Colonic mucosa (tissue), 4 donors: ENCODE measurements at regions not wholly inside any gene's neighbourhood (a gene's known extent, or its start where the extent isn't known, plus 50 kb on each side); places are given as distances from the start of the nearest gene placed in this dataset.

Experiments used
- DNase-seq: peaks from one replicate; pipeline ENCODE4 v3.0.0-alpha.2; 2020
- H3K27ac ChIP-seq: fragments of 200-600 bp; one replicate; pipeline ENCODE4 v1.8.0; 2021
- H3K27me3 ChIP-seq: fragments of 200-600 bp; one replicate; pipeline ENCODE4 v1.8.0; 2021
- H3K36me3 ChIP-seq: fragments of 200-600 bp; one replicate; pipeline ENCODE4 v1.8.0; 2021
- H3K4me1 ChIP-seq: fragments of 200-600 bp; one replicate; pipeline ENCODE4 v1.8.0; 2021; ENCODE audit warnings: mild to moderate bottlenecking
- H3K4me3 ChIP-seq: fragments of 200-600 bp; one replicate; pipeline ENCODE4 v1.8.0; 2021
- H3K9ac ChIP-seq, 2 donors: one replicate each; pipeline ENCODE4 v1.7.0; 2013; ENCODE audit warnings: control low read depth in 2 of 2, low read depth in 2 of 2, low read length in 2 of 2
- H3K9me3 ChIP-seq: fragments of 200-600 bp; one replicate; pipeline ENCODE4 v1.8.0; 2021
- intact Hi-C: fragments of 100-400 bp; cut with DNase I; formaldehyde crosslinking; loops from one replicate; pipeline ENCODE4 v1.14.1; 2022
- TF ChIP-seq, protein P1 (sequence below): fragments of 200-600 bp; IDR thresholded peaks from one replicate; pipeline ENCODE4 v1.8.0; 2022; ENCODE audit warnings: antibody characterized with exemption, mild to moderate bottlenecking
- donor health status: healthy.
- donor health status: DM: no; HTN: no; CAD: no.
- donor health status: DM: no; HTN: no; CAD: no.

DNA sequence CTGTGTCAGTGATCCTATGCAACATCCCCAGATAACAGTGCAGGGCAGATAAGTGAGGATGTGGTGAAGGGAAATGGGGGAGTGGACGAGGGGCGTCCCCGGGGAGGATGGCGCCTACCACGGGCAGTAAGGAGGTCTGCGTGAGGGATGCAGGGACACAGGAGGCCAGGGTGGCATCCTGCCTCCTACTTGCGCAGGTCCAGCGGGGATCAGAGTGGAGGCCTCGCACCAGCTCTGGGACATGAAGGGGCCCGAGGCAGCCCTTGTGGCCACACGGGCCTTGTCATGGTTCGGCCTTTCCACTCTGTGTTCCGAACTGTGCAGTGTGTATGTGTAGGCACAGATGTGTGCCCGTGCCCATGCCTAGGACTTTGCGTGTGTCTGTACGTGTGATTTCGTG, 1227.5 kb downstream of the BRD1 start:
- Histone ChIP-seq H3K9me3 (no peaks in the 10 kb centered on the region), H3K4me3 (no peak overlapping the region), H3K27me3 (no peaks in the 10 kb centered on the region), H3K4me1 (no peaks in the 10 kb centered on the region), H3K27ac (no peak overlapping the region), H3K9ac (no peak overlapping the region), H3K36me3 (no peaks in the 10 kb centered on the region)
- intact Hi-C loops, result no loop called here
- TF ChIP-seq, protein P1, sequence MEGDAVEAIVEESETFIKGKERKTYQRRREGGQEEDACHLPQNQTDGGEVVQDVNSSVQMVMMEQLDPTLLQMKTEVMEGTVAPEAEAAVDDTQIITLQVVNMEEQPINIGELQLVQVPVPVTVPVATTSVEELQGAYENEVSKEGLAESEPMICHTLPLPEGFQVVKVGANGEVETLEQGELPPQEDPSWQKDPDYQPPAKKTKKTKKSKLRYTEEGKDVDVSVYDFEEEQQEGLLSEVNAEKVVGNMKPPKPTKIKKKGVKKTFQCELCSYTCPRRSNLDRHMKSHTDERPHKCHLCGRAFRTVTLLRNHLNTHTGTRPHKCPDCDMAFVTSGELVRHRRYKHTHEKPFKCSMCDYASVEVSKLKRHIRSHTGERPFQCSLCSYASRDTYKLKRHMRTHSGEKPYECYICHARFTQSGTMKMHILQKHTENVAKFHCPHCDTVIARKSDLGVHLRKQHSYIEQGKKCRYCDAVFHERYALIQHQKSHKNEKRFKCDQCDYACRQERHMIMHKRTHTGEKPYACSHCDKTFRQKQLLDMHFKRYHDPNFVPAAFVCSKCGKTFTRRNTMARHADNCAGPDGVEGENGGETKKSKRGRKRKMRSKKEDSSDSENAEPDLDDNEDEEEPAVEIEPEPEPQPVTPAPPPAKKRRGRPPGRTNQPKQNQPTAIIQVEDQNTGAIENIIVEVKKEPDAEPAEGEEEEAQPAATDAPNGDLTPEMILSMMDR, result no peak
- no peak for DNase-seq

DNA sequence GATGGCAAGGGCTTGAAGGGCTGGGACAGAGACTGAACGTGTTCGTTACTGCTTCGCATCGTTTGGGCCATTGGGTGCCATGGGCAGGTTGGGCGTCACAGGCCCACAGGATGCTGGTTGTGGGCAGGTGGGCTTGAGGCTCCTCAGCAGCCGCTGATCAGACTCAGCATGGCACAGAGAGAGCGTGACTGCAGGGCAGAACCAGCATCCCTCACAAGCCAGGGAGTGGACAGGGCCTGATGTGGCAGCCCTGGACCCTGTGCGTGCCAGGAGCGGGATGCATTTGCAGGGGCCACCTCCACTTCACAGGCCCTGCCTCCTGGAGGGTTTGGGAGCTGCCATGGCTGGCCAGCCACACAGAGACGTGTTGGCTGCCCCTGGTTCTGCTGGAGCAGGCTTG, 1228.3 kb downstream of the BRD1 start:
- Histone ChIP-seq H3K9ac (no peak overlapping the region), H3K4me1 (no peaks in the 10 kb centered on the region), H3K27ac (no peak overlapping the region), H3K27me3 (no peaks in the 10 kb centered on the region), H3K36me3 (no peaks in the 10 kb centered on the region), H3K4me3 (no peak overlapping the region), H3K9me3 (no peaks in the 10 kb centered on the region)
- DNase-seq, result no peak
- TF ChIP-seq, protein P1, result no peak
- intact Hi-C loops, result no loop called here

DNA sequence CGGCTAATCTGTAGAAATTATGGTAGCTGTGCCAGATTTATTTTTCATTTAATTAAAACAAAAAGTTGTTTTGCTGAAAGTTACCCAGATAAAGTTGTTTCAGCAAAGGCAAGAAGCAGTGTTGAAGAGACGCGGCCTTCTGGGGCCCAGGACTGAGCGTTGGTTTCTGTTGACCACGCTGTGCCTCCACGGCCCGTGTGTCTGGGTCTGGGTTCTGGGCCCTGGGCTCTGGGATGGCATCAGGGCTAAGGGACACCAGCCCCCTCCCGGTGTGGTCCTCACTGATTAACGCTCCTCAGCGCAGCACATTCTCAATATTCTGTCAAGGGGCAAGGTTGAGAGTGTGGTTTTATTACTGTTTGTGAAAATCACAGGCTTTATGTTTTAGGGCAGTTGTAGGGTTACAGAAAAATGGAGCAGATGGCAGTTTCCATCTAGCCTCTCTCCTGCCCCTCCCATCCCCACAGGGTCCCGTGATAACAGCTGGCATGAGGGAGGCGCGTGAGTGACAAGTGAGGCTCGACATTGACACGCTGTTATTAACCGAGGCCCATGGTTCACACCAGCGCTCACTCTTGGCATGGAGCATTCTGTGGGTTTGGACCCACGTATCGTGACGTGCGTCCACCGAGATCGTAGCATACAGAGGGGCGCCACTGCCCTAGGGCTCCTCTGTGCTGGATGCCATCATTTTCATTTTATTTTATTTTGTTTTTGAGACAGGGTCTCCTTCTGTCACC, 1231.4 kb downstream of the BRD1 start:
- H3K4me3 ChIP-seq, result no peak overlapping the region
- intact Hi-C loops, result no loop called here
- no peaks in the 10 kb centered on the region for H3K4me1 ChIP-seq
- no peak for DNase-seq
- H3K9ac ChIP-seq, result no peak overlapping the region
- TF ChIP-seq, protein P1, result no peak
- no peaks in the 10 kb centered on the region for H3K36me3 ChIP-seq
- no peaks in the 10 kb centered on the region for H3K27me3 ChIP-seq
- no peaks in the 10 kb centered on the region for H3K9me3 ChIP-seq
- H3K27ac ChIP-seq, result no peak overlapping the region

DNA sequence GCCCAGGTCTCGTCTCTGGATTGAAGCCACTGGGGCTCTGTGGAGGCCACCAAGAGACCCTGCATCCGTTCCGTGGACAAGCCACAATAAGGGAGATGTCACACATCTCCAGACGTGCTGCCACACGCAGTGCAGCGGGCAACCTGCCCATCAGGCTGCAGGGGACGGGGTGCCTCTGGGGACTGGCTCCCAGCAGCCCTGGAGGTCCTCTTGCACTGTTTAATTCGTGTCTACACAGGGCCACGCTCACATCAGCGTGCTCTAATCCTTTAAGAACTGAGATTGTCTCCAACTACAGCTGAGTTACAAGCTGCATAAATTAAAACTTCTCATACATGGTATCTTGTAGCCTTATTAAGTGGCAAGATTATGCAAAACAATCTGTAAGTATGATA, 1232.2 kb downstream of the BRD1 start:
- Histone ChIP-seq H3K9me3 (no peaks in the 10 kb centered on the region), H3K27me3 (no peaks in the 10 kb centered on the region), H3K4me1 (no peaks in the 10 kb centered on the region), H3K4me3 (no peak overlapping the region), H3K27ac (no peak overlapping the region), H3K9ac (no peak overlapping the region), H3K36me3 (no peaks in the 10 kb centered on the region)
- TF ChIP-seq, protein P1, result no peak
- intact Hi-C loops, result no loop called here
- DNase-seq, result no peak

DNA sequence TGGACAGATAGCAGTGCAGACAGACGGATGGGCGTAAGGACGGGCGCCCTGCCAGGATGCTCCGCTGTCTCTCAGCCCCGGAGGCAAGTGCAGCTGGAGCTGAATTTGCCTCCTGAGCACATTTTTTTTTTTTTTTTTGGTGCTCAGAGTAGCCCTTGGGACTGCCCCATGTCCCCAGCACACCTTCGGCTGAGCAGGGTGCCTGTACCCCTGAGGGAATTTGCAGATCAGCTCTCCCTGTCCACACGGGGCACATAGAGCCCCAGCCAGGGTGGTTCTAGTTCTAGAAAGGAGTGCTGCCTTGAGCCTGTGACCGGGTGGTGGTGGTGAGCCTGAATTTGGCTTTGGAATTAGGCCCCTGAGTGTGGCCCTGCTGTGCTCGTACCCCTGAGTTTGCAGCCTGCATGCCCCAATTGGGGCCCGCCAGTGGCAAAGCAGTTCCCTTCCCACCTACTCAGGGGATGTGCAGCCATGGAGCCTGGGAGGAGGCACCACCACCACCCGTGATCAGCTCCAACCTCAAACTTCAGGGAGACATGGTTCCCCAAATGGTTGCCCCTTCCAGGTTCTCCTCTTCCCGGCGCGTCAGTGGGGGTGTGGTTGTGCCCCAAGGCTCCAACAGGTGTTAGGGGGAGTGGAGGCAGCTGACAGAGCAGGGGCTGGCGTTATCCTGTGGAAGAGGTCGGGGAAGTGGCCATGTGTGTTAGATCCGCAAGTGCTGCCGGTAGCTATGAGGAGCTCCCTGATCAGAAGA, 1232.7 kb downstream of the BRD1 start:
- H3K4me1 ChIP-seq, result no peaks in the 10 kb centered on the region
- H3K9ac ChIP-seq, result no peak overlapping the region
- no peaks in the 10 kb centered on the region for H3K36me3 ChIP-seq
- no peaks in the 10 kb centered on the region for H3K27me3 ChIP-seq
- TF ChIP-seq, protein P1, result no peak
- intact Hi-C loops, result no loop called here
- no peak for DNase-seq
- H3K4me3 ChIP-seq, result no peak overlapping the region
- no peaks in the 10 kb centered on the region for H3K9me3 ChIP-seq
- H3K27ac ChIP-seq, result no peak overlapping the region
